ENCODE measurements at regions not wholly inside any gene's neighbourhood (a gene's known extent, or its start where the extent isn't known, plus 50 kb on each side); places are given as distances from the start of the nearest gene placed in this dataset.

DNA sequence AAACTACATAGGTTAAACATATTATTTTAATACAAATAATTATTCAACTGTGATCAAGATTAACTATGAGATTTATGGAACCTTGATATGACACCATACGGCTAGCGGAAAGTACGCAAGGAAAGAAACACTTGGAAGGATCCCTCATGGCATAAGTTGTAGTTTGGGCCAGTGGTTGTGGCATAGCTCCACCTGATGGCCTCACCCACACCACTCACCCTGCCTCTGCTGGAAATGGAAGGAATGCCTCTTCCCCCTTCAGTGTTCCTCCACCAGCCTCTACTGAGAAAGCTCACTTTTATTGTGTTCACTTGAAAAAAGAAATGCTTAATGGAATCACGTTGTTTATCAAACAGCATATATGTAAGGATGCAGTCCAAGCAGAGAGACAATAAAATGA, 86.4 kb downstream of the BMP15 start:
- TF ChIP-seq, protein P1, sequence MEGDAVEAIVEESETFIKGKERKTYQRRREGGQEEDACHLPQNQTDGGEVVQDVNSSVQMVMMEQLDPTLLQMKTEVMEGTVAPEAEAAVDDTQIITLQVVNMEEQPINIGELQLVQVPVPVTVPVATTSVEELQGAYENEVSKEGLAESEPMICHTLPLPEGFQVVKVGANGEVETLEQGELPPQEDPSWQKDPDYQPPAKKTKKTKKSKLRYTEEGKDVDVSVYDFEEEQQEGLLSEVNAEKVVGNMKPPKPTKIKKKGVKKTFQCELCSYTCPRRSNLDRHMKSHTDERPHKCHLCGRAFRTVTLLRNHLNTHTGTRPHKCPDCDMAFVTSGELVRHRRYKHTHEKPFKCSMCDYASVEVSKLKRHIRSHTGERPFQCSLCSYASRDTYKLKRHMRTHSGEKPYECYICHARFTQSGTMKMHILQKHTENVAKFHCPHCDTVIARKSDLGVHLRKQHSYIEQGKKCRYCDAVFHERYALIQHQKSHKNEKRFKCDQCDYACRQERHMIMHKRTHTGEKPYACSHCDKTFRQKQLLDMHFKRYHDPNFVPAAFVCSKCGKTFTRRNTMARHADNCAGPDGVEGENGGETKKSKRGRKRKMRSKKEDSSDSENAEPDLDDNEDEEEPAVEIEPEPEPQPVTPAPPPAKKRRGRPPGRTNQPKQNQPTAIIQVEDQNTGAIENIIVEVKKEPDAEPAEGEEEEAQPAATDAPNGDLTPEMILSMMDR (IDR thresholded peaks at IDR 0.05; ENCODE audit: control extremely low read depth in 1 of 3, insufficient read depth in 1 of 3, low read depth in 1 of 3, low read length in 3 of 3): peak; percentile 56 to 69 (median 60)
- TF ChIP-seq POLR2AphosphoS5 (IDR thresholded peaks at IDR 0.05; ENCODE audit: low read depth, low read length): no peak
- no peak for TF ChIP-seq CEBPB (IDR thresholded peaks at IDR 0.05; ENCODE audit: low read depth, low read length)
- TF ChIP-seq RFX5 (IDR thresholded peaks at IDR 0.05; ENCODE audit: borderline replicate concordance, low read depth, low read length): no peak
- TF ChIP-seq, protein P2, sequence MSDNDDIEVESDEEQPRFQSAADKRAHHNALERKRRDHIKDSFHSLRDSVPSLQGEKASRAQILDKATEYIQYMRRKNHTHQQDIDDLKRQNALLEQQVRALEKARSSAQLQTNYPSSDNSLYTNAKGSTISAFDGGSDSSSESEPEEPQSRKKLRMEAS (IDR thresholded peaks at IDR 0.05): no peak
- TF ChIP-seq, protein P3, sequence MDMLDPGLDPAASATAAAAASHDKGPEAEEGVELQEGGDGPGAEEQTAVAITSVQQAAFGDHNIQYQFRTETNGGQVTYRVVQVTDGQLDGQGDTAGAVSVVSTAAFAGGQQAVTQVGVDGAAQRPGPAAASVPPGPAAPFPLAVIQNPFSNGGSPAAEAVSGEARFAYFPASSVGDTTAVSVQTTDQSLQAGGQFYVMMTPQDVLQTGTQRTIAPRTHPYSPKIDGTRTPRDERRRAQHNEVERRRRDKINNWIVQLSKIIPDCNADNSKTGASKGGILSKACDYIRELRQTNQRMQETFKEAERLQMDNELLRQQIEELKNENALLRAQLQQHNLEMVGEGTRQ (IDR thresholded peaks at IDR 0.05; ENCODE audit: low read length): no peak
- no peak for TF ChIP-seq CBX8 (IDR thresholded peaks at IDR 0.05; ENCODE audit: borderline replicate concordance, low read depth, low read length)
- TF ChIP-seq BCL11A (IDR thresholded peaks at IDR 0.05; ENCODE audit: low read depth in 2 of 2, low read length in 2 of 2): no peak
- no peak for TF ChIP-seq POLR2A (IDR thresholded peaks at IDR 0.05; ENCODE audit: control extremely low read depth in 1 of 2, low read depth in 2 of 2, low read length in 2 of 2)
- no peak for TF ChIP-seq CREB1 (IDR thresholded peaks at IDR 0.05)
- no peak for TF ChIP-seq EGR1 (IDR thresholded peaks at IDR 0.05; ENCODE audit: borderline replicate concordance, low read depth, low read length)
- no peak for TF ChIP-seq FOSL1 (IDR thresholded peaks at IDR 0.05; ENCODE audit: insufficient read depth, low read depth, low read length)
- no peak for TF ChIP-seq CHD1 (IDR thresholded peaks at IDR 0.05; ENCODE audit: low read depth, low read length)
- TF ChIP-seq CBX5 (IDR thresholded peaks at IDR 0.05; ENCODE audit: low read depth, low read length): no peak

All from H1 (cell line).